MV-4-11 (cell line): ENCODE measurements at regions not wholly inside any gene's neighbourhood (a gene's known extent, or its start where the extent isn't known, plus 50 kb on each side); places are given as distances from the start of the nearest gene placed in this dataset.

Experiments
- DNase-seq: peaks from one replicate; lab custom pipeline; 2025; lab: John Stamatoyannopoulos, UW

DNA sequence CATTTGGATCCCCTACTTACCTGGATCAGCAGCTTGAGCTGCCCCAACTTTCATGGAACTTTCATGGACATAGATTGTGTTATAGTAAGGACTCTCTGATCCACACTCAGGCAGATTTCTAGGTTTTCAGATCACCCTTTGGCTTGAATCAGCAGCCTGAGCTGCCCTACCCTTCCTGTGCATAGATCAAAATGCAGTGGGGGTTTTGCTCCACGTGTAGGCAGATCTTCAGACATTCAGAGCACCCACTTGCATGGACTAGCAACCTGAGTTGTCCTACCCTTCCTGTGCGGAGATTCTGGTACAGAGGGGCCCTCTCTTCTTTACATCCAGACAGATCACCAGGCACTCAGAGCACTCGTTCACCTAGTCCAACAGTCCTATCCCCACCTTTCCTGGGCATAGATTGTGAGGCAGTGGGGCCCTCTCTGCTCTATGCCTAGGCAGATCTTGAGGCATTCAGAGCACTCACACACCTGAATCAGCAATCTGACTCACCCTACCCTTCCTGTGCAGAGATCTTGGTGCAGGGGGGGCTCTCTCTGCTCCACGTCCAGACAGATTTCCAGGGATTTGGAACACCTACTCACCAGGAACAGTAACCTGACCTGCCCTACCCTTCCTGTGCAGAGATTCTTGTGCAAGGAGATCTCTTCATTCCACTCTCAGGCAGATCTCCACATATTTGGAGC lies 705.2 kb upstream of the NRSN1 start:
- DNase-seq: no peak

DNA sequence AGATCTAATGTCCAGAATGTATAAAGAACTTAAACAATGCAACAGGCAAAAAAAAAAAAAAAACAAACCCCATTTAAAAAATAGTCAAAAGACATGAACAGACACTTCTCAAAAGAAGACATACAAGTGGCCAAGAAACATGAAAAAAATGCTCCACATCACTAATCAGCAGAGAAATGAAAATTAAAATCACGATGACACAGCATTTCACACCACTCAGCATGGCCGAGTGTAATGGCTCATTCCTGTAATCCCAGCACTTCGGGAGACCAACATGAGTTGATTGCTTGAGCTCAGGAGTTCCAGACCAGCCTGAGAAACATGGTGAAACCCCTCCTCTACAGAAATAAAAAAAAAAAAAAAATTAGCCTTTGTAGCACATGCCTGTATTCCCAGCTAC lies 701.4 kb upstream of the NRSN1 start:
- DNase-seq: no peak

DNA sequence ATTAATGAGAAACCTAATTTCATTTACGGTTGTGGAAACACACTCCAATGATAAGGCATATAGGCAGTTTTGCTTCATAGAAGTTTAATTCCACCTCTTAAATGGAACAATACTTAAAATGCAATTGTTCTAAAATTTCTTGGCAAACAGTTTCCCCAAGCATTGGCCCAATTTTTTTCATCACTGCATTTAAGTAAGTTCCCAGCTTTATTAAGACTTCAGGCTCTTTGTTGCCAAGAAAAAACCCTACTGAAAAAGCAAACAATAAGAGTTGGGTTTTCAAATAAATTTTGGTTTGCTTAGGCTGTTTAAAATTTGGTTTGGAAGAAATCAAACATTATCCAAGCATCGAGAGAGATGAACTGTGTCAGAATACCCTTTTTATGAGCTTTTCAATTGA lies 690.9 kb upstream of the NRSN1 start:
- no peak for DNase-seq

DNA sequence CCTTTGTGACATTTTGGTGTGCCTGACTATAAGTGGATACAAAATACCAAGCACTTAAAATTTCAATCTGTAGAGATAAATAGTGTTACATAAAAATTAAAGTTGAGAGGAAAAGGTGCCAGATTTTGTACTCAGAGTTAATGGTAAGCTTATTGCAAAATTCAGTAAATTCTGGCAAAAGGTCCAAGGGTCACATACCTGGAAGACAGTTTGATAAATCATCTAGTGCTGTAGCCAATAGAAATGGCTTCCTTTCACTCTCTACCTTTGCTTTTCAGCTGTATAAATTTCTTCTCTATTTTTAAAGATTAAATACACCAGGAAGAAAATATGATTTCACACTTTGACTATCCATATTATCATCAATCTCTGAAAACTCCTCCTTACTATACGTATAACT lies 690.2 kb upstream of the NRSN1 start:
- DNase-seq: no peak

DNA sequence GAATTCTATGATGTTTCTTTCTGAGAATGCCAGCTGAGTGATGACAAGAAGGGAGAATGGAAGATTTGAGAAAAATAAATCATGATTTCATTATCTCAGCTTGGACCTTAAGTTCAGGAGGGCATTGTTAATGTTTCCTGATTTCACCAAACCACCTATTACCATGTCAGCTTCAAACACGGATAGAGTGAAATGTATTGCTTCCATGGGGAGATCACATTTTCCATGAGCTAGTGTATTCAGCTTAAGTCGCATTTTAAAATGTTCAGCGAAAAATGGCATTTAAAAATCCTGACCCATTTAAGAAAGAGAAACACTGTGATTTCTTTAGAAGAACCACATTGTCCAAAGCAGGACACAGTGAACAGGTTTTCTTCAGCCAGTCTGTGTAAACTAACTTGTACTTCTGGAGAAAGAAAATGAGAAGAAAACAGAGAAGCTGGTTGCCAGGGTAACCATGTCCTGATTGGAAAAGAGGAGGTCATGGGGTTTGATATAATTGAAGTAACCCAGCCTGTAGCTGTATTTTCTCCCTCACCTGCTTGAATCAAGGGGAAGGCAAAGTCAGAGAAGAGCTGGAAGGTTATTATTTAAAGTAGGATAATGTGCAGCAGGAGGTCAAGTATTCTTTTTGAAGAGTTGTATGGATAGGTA lies 684.1 kb upstream of the NRSN1 start:
- no peak for DNase-seq

DNA sequence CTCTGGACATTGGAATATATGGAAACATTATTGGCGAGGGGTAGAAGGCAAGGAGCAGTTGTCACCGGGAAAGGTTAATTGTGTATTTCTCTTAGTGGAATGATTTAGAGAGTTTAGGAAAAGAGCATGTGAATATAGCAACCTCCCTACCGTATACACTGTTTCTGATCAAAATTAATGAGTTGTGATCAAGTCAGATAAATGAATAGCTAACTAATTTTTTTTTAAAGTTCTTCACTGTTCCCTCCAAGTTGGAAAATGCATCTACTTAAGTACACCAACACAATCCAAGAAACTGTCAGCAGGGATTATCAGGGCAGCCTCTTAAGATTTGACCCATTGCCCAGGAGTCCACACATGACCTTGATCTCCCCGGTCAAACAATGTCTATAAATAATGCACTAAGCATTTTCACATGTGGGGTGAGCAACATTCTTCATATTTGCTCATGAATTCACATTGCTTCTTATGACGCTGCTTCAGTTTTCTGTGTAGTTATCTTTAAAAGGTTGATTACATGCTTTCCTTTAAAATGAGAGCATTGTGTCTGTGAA lies 680.8 kb upstream of the NRSN1 start:
- DNase-seq: no peak

DNA sequence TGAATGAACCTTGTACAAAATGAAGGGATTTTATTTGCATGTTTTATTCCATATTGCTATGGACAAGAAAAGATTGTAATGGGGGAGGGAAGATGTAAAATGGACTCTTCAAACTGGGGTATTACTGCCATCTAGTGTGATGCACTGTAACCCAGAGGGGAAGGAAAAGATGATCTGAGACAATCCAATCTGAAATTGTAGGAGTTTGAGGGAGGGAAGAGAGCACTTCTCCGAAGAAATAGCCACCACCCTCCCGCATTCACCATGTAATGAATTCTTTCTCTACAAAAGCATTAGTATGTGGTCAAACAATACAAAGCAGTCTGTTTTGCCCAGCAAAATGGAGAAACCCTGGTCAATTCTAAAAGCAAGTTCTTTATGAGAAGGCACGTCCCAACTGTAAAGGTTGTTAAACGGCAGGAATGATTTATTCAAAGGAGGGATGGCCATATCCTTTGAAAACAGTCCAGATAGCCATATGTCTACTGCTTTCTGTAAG lies 679.5 kb upstream of the NRSN1 start:
- no peak for DNase-seq

DNA sequence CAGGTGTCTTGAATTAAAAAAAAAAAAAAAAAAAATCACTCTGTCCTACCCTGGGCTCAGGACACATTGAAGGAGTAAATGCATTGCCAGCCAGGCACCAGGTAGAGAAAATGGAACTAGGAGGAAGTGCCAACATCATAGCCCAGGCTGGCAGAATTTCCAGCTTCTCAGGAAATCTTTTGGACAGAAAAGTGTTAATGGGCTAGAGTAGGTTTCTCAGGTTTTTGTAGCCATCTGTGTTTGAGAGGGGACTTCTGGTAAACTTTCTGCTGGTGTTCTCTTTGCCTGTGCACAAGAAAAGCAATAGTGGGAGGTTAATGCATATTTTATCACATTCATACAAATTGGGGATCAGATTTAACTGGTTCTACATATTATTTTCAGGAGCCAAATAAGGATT lies 678.3 kb upstream of the NRSN1 start:
- no peak for DNase-seq

DNA sequence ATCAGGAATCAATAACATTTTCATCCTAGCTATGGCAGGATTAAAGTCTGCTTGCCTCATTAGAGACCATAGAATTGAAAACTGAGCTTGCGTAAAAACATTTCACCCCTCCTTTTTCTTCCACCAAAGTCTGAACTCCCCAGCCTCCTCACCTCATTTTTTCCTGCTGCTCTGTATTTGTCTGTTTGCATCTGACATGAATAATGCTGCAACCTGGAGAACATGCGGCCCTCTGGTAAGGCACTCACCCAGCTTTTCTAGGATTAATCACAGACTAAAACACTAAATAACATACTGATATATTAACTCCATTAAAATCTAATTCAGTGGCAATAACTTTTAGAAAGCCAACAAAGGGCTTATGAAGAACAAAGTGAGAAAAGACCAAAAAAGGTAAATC lies 677.7 kb upstream of the NRSN1 start:
- no peak for DNase-seq

DNA sequence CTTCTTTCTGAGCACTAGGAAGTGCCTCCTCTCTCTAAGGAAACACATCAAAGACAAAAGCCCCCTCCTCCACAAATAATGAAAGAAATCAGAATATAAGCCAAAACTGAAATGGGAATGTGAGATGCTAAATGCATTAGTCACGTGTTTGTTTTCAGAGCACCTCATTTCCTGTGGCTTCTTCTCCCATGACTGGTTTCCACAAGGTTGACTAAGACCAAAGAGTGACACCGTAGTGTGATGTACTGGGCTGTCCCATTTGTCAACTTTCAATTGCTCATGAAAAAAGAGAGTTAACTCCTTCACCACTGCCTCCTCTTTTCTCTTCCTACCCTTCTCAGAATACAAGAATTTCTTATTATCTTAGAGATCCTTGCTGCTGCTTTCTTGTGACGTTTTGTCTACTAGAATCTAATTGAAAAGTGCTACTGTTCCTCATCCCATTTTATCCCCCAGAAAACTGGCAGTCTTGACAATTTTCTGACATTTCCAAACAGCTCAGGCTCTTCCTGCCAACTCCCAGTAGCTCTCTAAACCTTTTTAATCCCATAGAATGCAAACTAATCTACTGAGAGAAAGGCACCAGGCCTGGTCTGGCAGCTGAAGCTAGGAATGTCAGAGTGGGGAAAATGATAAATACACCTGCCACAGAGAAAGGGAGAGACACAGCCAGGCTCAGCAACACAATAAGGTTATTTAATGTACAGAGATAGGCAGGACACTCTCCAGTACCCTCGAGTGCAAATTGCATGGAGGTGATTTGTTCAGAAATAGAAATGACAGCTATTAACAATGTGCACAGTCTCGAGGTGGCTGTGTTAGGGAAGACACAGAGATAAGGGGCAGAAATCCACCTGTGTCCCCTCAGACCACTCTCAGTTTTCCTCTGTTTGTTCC lies 671.7 kb upstream of the NRSN1 start:
- DNase-seq: no peak

DNA sequence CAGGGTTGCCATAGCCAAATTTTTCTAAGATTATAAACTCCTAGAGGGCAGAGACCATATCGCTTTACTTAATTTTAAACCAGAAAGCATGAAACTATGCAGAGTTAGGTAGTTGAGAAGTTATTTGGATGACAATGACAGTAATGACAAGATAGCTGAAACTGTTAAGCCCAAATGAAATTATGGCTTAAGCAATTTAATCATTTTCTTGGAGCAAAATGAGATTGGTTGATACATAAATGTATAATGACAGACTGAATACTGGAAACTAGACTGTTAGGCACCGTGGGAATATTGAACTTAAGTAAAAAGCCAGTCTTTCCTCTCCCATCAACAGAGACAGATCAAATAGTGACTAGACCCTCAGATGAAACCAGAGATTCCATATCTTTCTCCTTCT lies 670.3 kb upstream of the NRSN1 start:
- DNase-seq: no peak

DNA sequence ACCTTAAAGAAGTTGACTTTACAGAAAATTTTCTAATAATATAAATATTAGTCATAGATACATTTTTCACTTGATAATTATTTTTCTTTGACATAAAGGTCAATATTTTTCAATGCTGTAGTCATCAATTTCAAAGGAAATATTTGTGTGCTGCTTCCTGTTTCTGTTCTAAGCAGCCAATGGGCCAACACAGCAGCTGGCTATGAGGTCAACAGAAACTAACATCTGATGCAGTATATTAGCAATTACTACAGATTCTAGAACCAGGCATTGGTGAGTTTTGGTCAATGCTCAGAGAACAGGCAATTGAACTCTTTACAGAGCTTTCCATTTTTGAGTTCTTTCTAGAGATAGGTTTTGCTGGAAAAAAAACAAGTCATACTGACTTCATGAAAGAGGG lies 669.6 kb upstream of the NRSN1 start:
- no peak for DNase-seq

DNA sequence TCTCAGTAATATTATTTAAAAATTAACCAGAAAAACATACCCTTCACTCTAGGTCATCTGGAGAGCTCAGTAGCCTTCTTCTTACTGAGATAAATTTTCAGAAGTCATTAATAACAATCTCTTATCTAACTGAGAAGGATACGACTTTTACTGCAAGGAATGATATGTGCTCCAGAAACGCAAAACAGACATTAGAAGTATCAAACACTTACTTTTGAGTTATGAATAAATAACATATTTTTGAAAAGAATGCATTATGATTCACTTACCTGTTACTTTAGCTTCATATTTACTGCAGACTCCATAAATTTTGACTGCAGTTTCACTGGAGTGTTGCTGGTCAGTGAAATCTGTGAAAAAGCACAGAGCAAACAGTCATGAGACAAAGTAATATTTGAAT lies 668.7 kb upstream of the NRSN1 start:
- DNase-seq: no peak

DNA sequence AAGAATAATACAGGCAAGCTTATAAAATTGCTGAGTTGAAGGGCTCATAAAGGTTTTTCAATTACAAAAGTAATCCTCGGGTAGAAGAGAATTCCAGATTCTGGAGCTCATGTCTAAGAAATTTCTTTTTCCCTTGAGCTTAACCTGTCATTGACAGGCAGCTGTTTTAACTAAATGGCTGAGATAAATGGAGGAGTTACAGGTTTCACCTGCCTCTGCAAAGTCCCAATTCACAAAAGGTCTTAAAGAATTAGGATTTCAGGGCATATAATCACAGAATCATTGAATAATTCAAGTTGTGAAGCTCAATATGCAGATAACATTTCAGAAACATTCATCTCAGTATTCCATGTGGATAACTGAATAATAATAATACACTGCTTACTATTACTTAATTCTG lies 660.1 kb upstream of the NRSN1 start:
- no peak for DNase-seq

DNA sequence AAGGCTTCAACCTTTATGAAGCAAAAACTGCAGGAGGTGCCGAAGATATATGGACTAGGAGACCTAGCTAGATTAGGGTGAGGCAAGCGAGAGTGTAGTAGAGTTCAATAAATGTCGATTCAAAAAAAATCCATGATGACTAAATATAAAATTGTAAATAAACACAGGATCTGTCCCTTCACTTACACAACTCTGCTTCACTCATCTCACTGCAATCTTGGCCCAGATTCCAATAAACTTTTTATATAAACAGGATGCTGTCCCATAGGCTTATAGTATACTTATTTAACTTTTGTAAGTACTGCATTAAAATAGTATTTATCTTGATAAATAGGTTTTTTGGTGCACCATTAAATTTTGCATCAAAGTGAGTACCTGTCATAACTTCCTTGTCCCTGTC lies 648.4 kb upstream of the NRSN1 start:
- DNase-seq: no peak

DNA sequence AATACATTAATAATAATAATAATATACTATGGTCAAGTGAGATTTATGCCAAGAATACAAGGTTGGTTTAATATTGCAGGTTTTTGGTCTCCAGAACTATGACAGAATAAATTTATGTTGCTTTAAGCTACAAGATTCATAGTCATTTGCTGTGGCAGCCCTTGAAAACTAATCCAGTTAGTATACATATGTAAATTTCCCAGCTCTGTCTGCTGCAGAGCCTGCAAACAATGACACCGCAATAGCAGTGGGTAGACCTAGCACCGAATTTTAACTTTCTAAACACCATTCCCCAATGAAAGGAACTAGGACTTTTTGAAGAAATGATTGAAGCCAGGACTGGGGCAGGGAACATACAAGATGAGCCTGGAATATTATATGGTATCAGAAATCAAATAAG lies 647.7 kb upstream of the NRSN1 start:
- no peak for DNase-seq

DNA sequence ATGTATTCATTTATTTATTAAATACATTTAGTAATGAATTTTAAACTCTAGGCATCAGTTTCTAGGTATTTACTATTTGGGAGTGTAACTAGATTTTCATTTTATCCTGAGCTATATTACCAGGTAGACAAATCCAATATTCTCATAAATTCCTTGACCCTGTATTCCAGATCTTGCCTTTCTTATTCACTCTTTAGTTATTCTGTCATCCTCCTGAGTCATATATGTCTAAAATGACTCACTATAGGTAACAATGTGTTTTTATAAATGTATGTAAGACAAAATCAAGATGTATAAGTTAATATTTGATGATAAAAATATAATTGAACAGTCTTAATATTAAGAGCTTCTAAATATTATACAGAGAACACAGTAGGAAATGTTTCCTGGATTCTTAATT lies 642.1 kb upstream of the NRSN1 start:
- DNase-seq: no peak

DNA sequence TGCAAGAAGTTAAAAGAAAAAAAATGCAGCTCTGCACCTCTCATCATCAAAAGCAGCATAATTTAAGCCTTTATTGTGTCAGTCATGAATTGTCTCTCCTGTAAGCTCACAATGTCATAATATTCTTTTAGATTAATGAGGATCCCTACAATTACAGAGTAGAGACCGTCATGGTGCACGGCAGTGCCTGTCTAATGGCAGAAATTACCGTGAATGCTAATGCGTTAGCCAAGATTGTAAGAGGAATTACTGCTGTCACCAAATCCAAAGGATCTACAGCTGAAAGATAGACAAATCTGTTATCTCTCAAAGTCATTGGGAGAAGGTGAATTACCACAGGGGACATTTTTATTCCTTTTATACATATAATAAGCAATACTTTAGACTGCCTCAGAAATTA lies 631.6 kb upstream of the NRSN1 start:
- no peak for DNase-seq

DNA sequence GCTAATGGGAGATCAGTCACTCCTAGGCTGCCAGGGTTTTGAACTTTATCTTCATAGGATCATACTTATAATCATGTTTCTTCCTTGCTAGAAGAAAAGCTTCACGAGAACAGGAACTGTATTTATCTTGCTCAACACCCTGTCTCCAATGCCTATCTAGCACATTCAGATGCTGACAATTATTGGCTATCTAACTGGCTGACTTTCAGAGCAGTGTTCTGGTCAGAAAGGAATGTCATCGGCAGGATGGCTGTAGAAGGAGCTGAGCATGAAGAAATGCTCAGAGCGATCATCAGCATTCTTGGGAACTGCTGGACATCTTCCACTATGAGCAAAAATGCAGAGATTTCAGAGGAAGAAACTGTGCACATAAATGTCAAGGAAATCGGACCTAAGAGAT lies 628.0 kb upstream of the NRSN1 start:
- DNase-seq: no peak

DNA sequence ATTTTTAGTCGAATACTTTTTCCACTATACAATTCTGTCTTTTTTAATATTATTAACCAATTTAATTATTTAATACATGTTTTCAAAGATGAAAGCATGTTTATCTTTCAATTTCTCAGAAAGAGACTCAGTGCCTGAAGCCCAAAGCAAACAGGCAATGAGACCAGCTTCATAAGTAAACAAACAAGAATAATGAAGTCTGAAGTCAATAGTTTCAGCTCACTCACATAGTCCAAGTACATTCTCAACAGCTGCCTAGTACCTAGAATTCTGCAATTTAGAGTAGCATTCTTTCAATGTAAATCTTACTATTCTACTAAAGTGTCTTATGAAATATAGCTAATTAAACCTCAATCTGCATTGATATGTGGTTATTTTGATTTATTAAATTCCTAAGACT lies 626.5 kb upstream of the NRSN1 start:
- no peak for DNase-seq

DNA sequence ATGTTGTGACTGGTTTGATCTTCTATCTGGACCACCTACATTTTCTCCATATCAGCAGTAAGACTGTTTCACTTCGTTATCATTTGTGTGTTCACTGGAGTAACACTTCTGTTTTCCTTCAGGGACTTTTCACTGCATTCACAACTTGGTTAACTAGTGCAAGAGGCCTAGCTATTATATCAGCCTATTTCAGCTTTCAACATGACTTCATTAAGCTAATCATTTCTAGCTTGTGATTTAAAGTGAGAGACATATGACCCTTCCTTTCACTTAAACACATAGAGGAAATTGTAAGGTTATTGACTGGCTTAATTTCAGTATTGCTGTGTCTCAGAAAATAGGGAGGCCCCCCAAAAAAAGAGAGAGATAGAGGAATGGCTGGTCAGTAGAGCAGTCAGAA lies 622.8 kb upstream of the NRSN1 start:
- no peak for DNase-seq

DNA sequence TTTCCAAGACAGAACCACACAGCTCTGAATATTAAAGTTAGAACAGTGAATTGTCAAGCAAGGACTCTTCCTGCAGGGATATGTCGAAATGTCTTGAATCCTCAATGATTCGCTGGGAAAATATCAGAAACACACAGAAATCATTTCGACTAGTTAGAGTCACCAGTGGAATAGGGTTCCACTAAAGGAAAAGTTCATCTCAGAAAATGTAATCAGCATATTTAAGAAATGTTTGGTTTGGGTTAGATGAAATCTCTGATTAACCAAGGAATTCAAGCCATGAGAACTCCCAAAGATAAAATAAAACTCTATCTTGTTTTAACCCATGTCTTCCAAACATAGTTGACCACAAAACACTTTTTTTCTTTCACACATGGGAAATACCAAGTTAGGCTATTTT lies 621.0 kb upstream of the NRSN1 start:
- no peak for DNase-seq
